Stimulated activated CD8-positive, alpha-beta memory T cell treated with anti-CD3 and anti-CD28 coated beads, Interleukin-7, amount 100 ng/mL, for 1 hour (primary cell): ENCODE measurements at regions not wholly inside any gene's neighbourhood (a gene's known extent, or its start where the extent isn't known, plus 50 kb on each side); places are given as distances from the start of the nearest gene placed in this dataset.

Experiments
- DNase-seq, 2 donors: peaks; one replicate each; pipeline ENCODE4 v3.0.0-alpha.2; 2020; ENCODE audit warnings: low read depth in 2 of 2

- no peak for DNase-seq
Measured at GRCh38 chr2:235168174-235168979, 216.6 kb downstream of the SH3BP4 start.

- DNase-seq, result no peak
Measured at GRCh38 chr2:235170016-235170415, 218.2 kb downstream of the SH3BP4 start.

GRCh38 chr2:235170536-235171521, 219.0 kb downstream of the SH3BP4 start:
- DNase-seq, result no peak

- no peak for DNase-seq
Measured at GRCh38 chr2:235171550-235172031, 219.8 kb downstream of the SH3BP4 start.

- no peak for DNase-seq
Measured at GRCh38 chr2:235180642-235181041, 228.8 kb downstream of the SH3BP4 start.

- no peak for DNase-seq
Measured at GRCh38 chr2:235183786-235184185, 232.0 kb downstream of the SH3BP4 start.

DNA sequence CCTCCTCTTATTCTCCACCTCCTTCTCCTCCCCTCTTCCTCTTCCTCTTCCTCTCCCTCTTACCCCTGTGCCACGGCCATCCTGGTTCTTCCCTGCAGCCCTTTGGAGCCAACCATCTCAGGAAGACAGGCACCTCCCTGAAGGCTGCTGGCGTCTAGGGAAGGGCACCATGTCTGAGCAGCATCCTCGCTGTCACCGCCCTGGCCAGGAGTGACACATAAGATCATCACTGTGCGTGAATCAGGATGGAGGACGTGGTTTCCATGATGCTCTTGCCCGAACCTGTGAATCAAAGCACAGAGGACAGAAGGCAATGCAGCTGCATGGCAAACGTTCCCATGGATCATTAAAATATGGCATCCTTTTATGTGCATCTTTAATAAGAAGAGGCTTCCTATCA, 236.0 kb downstream of the SH3BP4 start:
- no peak for DNase-seq

GRCh38 chr2:235191486-235191885, 239.7 kb downstream of the SH3BP4 start:
- DNase-seq, result no peak

- DNase-seq, result no peak
Measured at GRCh38 chr2:235191978-235192377, 240.2 kb downstream of the SH3BP4 start.

DNA sequence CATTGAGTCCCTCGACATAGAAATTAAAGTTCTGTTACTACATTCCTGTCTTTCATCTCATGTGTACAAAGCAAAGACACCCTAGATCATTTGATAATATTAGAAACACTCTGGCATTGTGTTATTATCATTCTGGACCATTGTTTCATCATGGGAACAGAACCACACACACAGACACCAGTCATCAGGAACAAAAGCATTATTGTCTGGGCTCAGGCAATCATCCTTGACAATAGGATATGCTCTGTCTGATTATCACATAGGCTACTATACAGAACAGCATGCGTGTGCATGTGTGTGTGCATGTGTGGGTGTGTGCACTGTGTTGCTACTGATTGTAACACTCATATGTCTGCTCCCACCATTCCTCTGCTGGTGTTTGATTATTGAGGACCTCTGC, 242.5 kb downstream of the SH3BP4 start:
- no peak for DNase-seq

DNA sequence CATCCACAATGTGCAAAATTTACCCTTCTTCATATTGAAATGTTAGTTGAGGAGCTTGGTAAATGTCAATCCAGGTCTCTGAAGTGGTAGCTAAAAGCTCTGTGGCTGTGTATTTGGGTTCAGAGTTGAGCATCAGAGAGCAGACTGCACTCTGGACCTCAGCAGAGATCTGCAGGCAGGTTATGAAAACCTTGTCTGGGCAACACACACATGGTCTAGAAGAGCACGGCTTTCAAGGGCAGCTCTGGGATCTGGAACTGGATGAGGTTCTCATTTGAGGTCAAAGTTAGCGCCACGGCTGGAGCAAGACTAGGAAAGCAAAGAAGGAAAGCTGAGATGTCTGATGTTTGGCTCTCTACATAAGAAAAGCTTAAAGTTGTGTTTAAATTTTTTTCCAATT, 243.0 kb downstream of the SH3BP4 start:
- no peak for DNase-seq

- no peak for DNase-seq
Measured at GRCh38 chr2:235195921-235196320, 244.1 kb downstream of the SH3BP4 start.

DNA sequence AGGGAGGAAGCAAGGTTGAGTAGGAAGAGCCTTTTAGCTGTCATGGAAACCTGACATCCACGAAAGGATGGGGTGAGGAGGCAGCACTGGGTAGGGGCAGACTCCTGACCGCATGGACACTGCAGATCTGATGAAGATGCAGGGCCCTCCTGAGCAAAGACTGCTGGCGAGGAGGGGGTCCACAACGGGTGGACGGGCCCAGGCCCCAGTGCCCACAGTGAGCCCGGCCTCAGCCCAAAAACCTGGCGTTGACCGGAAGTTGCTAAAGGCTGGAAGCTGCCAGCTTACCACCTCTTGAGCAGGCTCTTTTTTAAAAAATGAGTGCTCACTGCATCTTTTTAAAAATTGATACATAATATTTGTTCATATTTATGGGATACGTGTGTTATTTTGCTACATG, 247.3 kb downstream of the SH3BP4 start:
- DNase-seq, result no peak

DNA sequence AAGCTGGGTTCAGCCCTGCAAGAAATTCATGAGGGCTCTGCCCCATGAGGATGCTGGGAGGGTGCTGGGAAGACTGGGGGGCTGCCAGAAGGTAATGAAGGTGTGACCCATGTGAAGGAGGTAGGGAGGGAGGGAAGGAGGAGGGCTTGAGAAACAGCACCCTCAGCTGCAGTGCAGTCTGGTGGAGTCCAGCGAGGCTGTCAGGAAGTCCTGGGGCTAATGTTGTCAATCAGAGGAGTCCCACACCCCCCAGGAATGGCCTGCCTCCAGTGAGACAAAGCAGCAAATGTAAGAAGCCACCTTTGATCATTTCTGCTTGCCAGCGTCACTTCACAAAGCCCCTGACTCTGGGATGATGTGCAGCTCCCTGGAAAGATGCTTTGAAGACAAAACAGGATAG, 248.4 kb downstream of the SH3BP4 start:
- DNase-seq, result no peak

GRCh38 chr2:235201756-235202155, 249.9 kb downstream of the SH3BP4 start:
- no peak for DNase-seq

DNA sequence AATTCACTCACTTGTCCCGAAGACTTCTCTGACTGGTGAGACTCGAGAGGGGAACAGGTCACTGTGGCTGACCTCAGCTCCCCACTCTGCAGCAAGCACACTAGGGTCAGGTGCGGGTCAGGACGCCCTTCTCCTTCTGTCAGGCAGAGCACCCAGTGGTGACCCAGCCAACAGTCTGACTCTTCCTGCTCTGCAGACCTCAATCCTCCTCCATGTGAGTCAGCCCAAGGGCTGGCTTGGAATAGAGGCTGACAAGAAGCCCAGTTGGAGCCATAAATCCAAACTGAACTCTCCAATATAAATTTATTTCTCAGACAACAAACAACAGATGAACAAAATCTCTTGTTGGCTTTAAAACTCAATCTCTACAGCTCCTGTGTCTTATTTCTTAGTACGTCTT, 253.1 kb downstream of the SH3BP4 start:
- DNase-seq, result no peak

DNA sequence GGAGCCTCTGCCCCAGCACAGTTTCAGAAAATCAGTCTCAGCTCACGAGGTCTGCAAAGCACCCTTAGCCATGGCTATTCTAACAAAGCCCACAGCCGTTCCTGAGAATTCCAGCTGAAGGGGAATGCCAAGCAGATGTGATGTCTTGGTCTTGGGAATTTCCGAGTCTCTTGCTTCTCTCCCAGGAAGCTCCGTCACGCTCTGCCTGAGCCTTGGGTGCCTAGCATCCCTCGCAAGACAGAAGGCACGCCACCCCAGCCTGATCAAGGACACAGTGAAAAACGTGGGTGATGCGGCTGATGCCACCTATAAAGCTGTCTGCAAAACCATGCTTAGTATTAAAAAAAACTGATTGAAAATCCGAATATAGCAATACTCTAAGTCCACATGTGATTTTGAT, 254.6 kb downstream of the SH3BP4 start:
- no peak for DNase-seq

GRCh38 chr2:235206980-235207579, 255.3 kb downstream of the SH3BP4 start:
- no peak for DNase-seq

DNA sequence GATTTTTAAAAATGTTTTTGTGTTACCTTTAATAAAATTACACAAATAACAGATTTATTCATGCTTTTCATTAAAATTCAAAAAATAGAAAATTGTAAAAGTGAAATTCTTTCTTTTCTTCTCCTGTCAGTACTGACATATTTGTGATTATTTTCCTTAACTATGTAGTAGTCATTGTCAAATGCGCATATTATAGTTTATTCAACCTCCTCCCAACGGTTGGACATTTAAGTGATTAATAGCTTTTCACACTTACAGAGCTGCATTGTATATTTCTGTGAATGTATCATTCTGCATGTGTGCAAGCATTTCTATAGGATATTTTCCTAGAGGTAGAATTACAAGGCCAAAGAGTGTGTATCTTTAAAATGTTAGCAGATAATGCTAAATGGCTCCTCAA, 259.2 kb downstream of the SH3BP4 start:
- no peak for DNase-seq

DNA sequence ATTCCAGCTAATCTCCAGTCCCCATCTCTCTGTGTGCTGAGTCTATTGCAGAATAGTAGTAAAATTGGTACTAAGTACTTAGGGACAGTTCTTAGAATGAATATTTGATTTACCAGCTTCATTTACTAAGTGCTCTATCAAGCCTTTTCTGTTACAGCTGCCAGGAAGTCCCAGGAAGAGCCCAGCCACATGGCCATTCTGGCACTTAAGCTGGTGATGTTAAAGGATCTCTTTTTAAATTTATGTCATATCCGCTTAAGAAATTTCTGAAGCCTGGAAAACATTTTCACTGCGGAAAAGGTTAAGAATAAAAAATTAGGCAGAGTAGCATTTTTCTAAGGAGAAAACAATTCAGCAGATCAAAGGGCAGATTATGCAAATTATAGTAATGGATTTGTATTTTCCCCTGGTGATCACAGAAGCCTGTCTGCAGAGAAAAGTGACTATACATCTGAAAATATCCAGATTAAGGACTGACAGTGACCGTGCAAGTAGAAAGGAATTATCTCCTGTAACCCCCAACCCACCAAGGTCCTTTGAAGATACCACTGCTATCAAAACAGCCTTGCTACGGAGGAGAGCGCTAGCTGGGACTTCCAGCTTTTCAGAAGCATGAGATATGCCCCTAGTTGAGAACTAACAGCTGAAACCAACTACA, 260.8 kb downstream of the SH3BP4 start:
- no peak for DNase-seq

- DNase-seq, result no peak
Measured at GRCh38 chr2:235215248-235215647, 263.4 kb downstream of the SH3BP4 start.

GRCh38 chr2:235216901-235217300, 265.1 kb downstream of the SH3BP4 start:
- no peak for DNase-seq
